Sigmoid colon (tissue), 6 donors: ENCODE measurements at regions not wholly inside any gene's neighbourhood (a gene's known extent, or its start where the extent isn't known, plus 50 kb on each side); places are given as distances from the start of the nearest gene placed in this dataset.

Experiments
- DNase-seq: peaks from one replicate; pipeline ENCODE4 v3.0.0-alpha.2; 2019
- H3K27ac ChIP-seq, 4 donors: fragments of 200-600 bp; sonication (generic); one replicate each; pipeline ENCODE4 v1.5.1; 2016 to 2019; ENCODE audit warnings: mild to moderate bottlenecking in 1 of 4
- H3K27me3 ChIP-seq, 3 donors: fragments of 200-600 bp; sonication (generic); one replicate each; pipeline ENCODE4 v1.5.1; 2019; ENCODE audit warnings: mild to moderate bottlenecking in 1 of 3
- H3K36me3 ChIP-seq, 4 donors: fragments of 200-600 bp; sonication (generic); one replicate each; pipeline ENCODE4 v1.5.1; 2016 to 2019
- H3K4me1 ChIP-seq, 4 donors: fragments of 200-600 bp; sonication (generic); one replicate each; pipeline ENCODE4 v1.5.1; 2017 to 2019
- H3K4me3 ChIP-seq, 4 donors: fragments of 200-600 bp; sonication (generic); one replicate each; pipeline ENCODE4 v1.5.1; 2017 to 2019; ENCODE audit warnings: mild to moderate bottlenecking in 2 of 4, moderate library complexity in 1 of 4
- H3K9me3 ChIP-seq, 4 donors: fragments of 200-600 bp in 3 of 4; sonication (generic) in 3 of 4; one replicate each; pipeline versions ENCODE4 v1.5.1 to v1.6.1; 2013 to 2019
- CTCF ChIP-seq, 4 experiments: fragments of 450-650 bp in 3 of 4; fragments of 200-600 bp in 1 of 4; IDR thresholded peaks; one replicate each; pipeline ENCODE4 v1.5.1; 2016 to 2019; ENCODE audit warnings: antibody characterized with exemption in 4 of 4, mild to moderate bottlenecking in 3 of 4, moderate library complexity in 2 of 4
- EP300 ChIP-seq, 4 donors: sonication (generic); formaldehyde crosslinking; IDR thresholded peaks; one replicate each; pipeline ENCODE4 v1.6.1; 2017; ENCODE audit warnings: antibody characterized with exemption in 4 of 4
- POLR2A ChIP-seq, 2 donors: fragments of 450-650 bp; IDR thresholded peaks; one replicate each; pipeline ENCODE4 v1.6.1; 2016; ENCODE audit warnings: antibody characterized with exemption in 2 of 2, mild to moderate bottlenecking in 2 of 2, moderate library complexity in 2 of 2
- POLR2AphosphoS5 ChIP-seq, 4 donors: sonication (generic); formaldehyde crosslinking; IDR thresholded peaks; one replicate each; pipeline ENCODE4 v1.6.1; 2017; ENCODE audit warnings: antibody characterized with exemption in 4 of 4
- WGBS, 2 donors: extraction: QIAGEN DNeasy Blood & Tissue Kit; methylation state at CpG; one replicate each; pipeline ENCODE4 v1.1.7; 2013; 5-methylcytosine and 5-hydroxymethylcytosine counted together
- intact Hi-C: fragments of 100-400 bp; cut with DNase I; formaldehyde crosslinking; loops from one replicate; pipeline ENCODE4 v1.15.1; 2023
- donor health status: healthy with polysubstance abuse.
- donor health status: healthy.

DNA sequence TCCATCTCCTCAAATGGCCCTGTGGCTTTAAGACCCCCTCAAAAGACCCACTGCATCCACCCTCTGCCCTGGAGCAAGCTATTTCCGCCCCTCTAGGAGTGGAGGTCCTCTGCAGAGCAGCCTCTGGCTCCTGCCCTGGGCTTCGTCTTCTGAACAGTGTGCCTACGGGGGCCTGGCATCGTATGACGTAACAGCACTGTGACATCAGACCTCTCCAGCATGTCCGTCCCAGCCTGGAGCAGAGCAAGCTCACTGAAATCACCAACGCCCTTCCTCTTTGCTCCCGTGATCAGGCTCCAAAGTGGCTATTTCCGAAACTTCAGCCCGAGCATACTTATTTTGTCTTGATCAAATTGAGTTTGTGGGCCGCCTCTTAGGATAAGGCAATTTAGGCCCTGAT, 69.1 kb upstream of the PTCH1 start:
- no peaks in the 10 kb centered on the region for H3K36me3 ChIP-seq
- no peak overlapping the region for H3K4me3 ChIP-seq
- no peaks in the 10 kb centered on the region for H3K9me3 ChIP-seq
- H3K27me3 ChIP-seq, result no peaks in the 10 kb centered on the region
- TF ChIP-seq POLR2AphosphoS5 (IDR thresholded peaks at IDR 0.05), result no peak
- TF ChIP-seq EP300 (IDR thresholded peaks at IDR 0.05), result no peak
- TF ChIP-seq CTCF (IDR thresholded peaks at IDR 0.05), result no peak
- no peak for TF ChIP-seq POLR2A (IDR thresholded peaks at IDR 0.05)
- intact Hi-C loops, result no loop called here
- H3K4me1 ChIP-seq, result no peaks in the 10 kb centered on the region
- WGBS, 2 donors, result 82 to 87% methylated on average over 11 of the region's 11 CpGs
- no peak overlapping the region for H3K27ac ChIP-seq
- DNase-seq, result no peak

GRCh38 chr9:95584176-95584575, 67.4 kb upstream of the PTCH1 start:
- no peak for DNase-seq
- TF ChIP-seq POLR2A (IDR thresholded peaks at IDR 0.05), result no peak
- TF ChIP-seq CTCF (IDR thresholded peaks at IDR 0.05), result no peak
- no peak for TF ChIP-seq POLR2AphosphoS5 (IDR thresholded peaks at IDR 0.05)
- no peak for TF ChIP-seq EP300 (IDR thresholded peaks at IDR 0.05)
- no peak overlapping the region for H3K27ac ChIP-seq
- intact Hi-C loops, result no loop called here
- 69 to 75% methylated on average over 10 of the region's 10 CpGs for WGBS, 2 donors
- no peaks in the 10 kb centered on the region for H3K4me1 ChIP-seq
- no peaks in the 10 kb centered on the region for H3K27me3 ChIP-seq
- H3K4me3 ChIP-seq, result no peak overlapping the region
- H3K36me3 ChIP-seq, result no peaks in the 10 kb centered on the region
- H3K9me3 ChIP-seq, result no peaks in the 10 kb centered on the region

- no peaks in the 10 kb centered on the region for H3K36me3 ChIP-seq
- H3K4me3 ChIP-seq, result no peak overlapping the region
- WGBS, 2 donors, result 75 to 76% methylated on average over 5 of the region's 5 CpGs
- intact Hi-C loops, result no loop called here
- H3K27me3 ChIP-seq, result no peaks in the 10 kb centered on the region
- DNase-seq, result no peak
- TF ChIP-seq POLR2A (IDR thresholded peaks at IDR 0.05) (no peak), EP300 (IDR thresholded peaks at IDR 0.05) (no peak), CTCF (IDR thresholded peaks at IDR 0.05) (no peak), POLR2AphosphoS5 (IDR thresholded peaks at IDR 0.05) (no peak)
- no peaks in the 10 kb centered on the region for H3K9me3 ChIP-seq
- H3K4me1 ChIP-seq, result no peaks in the 10 kb centered on the region
- no peak overlapping the region for H3K27ac ChIP-seq
Observed at GRCh38 chr9:95581900-95582299, 65.1 kb upstream of the PTCH1 start.

GRCh38 chr9:95580812-95581761, 64.3 kb upstream of the PTCH1 start:
- Histone ChIP-seq H3K4me3 (no peak overlapping the region), H3K27me3 (no peaks in the 10 kb centered on the region), H3K27ac (no peak overlapping the region), H3K36me3 (no peaks in the 10 kb centered on the region), H3K4me1 (no peaks in the 10 kb centered on the region), H3K9me3 (no peaks in the 10 kb centered on the region)
- intact Hi-C loops, result no loop called here
- TF ChIP-seq POLR2A (IDR thresholded peaks at IDR 0.05) (no peak), POLR2AphosphoS5 (IDR thresholded peaks at IDR 0.05) (no peak), EP300 (IDR thresholded peaks at IDR 0.05) (no peak)
- 34 to 67% methylated on average over 22 of the region's 22 CpGs for WGBS, 2 donors
- no peak for DNase-seq

GRCh38 chr9:95574866-95575553, 58.2 kb upstream of the PTCH1 start:
- DNase-seq, result no peak
- intact Hi-C loops, result no loop called here
- no peaks in the 10 kb centered on the region for H3K9me3 ChIP-seq
- H3K27me3 ChIP-seq, result peaks cover 0 to 8% (median 2%) of the 10 kb centered on the region in 3 donors
- TF ChIP-seq POLR2AphosphoS5 (IDR thresholded peaks at IDR 0.05) (no peak), EP300 (IDR thresholded peaks at IDR 0.05) (no peak), CTCF (IDR thresholded peaks at IDR 0.05) (no peak), POLR2A (IDR thresholded peaks at IDR 0.05) (no peak)
- no peak overlapping the region for H3K27ac ChIP-seq
- no peaks in the 10 kb centered on the region for H3K4me1 ChIP-seq
- 80 to 86% methylated on average over 14 of the region's 14 CpGs for WGBS, 2 donors
- no peaks in the 10 kb centered on the region for H3K36me3 ChIP-seq
- no peak overlapping the region for H3K4me3 ChIP-seq
